ENCODE measurements at regions not wholly inside any gene's neighbourhood (a gene's known extent, or its start where the extent isn't known, plus 50 kb on each side); places are given as distances from the start of the nearest gene placed in this dataset.

DNA sequence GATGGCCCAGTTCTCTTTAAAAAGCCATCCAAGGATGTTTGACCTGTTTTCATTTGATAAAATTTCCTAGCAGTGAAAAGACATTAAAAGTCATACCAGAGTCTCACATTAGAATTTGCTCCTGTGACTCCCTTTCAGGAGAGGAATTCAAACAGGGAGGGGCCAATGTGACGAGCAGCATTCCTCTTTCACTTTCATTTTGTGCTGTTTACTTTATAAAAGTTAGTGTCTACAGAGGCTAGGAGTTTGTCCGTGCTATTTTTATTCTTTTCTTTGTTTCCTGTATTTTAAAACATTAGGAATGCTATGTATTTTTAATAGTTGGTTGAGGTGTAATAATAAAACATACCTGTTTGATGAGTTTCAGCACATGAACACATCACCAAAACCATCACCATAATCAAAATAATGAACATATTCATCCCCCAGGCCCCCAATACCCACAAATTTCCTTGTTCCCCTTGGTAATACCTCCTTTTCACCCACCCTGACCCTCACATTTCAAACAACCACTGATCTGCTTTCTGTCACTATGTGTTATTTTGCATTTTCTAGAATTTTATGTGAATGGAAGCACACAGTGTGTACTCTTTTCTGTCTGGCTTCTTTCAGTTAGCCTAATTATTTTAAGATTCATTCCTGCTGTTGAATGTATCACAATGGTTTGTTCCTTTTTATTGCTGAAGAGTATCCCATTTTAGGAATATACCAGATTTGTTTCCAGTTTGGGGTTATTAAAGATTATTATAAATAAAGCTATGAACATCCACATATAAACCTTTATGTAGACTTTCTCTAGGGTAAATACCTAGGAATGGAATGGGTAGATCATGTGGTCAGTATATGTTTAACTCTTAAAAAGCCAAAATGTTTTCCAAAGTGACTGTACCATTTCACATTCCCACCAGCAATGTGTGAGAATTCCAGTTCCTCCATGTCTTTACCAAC is 129.5 kb downstream of the TENT5C start:
- TF ChIP-seq ETV5 (CRISPR knock-in tag; IDR thresholded peaks at IDR 0.05; ENCODE audit: low read depth) = no peak
- TF ChIP-seq RBM17 (IDR thresholded peaks at IDR 0.05; ENCODE audit: borderline replicate concordance, low read depth, low read length) = no peak
- TF ChIP-seq RAD51 (IDR thresholded peaks at IDR 0.05; ENCODE audit: borderline replicate concordance, low read depth) = no peak; the same call in 1 of the 2 replicates
- no peak for TF ChIP-seq FOS (IDR thresholded peaks at IDR 0.05; ENCODE audit: extremely low read depth, insufficient read length)
- TF ChIP-seq PTBP1 (IDR thresholded peaks at IDR 0.05; ENCODE audit: low read depth, low read length) = no peak
- TF ChIP-seq, protein P1, sequence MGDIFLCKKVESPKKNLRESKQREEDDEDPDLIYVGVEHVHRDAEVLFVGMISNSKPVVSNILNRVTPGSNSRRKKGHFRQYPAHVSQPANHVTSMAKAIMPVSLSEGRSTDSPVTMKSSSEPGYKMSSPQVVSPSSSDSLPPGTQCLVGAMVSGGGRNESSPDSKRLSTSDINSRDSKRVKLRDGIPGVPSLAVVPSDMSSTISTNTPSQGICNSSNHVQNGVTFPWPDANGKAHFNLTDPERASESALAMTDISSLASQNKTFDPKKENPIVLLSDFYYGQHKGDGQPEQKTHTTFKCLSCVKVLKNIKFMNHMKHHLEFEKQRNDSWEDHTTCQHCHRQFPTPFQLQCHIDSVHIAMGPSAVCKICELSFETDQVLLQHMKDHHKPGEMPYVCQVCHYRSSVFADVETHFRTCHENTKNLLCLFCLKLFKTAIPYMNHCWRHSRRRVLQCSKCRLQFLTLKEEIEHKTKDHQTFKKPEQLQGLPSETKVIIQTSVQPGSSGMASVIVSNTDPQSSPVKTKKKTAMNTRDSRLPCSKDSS (IDR thresholded peaks at IDR 0.05; ENCODE audit: low read depth, partially characterized antibody) = no peak
- 0 out of 2 replicates have a peak, but pooled peaks have one; percentile 40 for TF ChIP-seq TAF7 (tag; IDR thresholded peaks at IDR 0.05)
- no peak for TF ChIP-seq CREB1 (IDR thresholded peaks at IDR 0.05)
- no peak for TF ChIP-seq CREB1 (CRISPR knock-in tag; IDR thresholded peaks at IDR 0.05)
- TF ChIP-seq, protein P2, sequence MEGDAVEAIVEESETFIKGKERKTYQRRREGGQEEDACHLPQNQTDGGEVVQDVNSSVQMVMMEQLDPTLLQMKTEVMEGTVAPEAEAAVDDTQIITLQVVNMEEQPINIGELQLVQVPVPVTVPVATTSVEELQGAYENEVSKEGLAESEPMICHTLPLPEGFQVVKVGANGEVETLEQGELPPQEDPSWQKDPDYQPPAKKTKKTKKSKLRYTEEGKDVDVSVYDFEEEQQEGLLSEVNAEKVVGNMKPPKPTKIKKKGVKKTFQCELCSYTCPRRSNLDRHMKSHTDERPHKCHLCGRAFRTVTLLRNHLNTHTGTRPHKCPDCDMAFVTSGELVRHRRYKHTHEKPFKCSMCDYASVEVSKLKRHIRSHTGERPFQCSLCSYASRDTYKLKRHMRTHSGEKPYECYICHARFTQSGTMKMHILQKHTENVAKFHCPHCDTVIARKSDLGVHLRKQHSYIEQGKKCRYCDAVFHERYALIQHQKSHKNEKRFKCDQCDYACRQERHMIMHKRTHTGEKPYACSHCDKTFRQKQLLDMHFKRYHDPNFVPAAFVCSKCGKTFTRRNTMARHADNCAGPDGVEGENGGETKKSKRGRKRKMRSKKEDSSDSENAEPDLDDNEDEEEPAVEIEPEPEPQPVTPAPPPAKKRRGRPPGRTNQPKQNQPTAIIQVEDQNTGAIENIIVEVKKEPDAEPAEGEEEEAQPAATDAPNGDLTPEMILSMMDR (IDR thresholded peaks at IDR 0.05 in 2 of 3, conservative IDR thresholded peaks at IDR 0.05 in 1 of 3; ENCODE audit: insufficient read depth in 2 of 3, low read depth in 1 of 3, low read length in 3 of 3) = no peak
- TF ChIP-seq ZNF316 (IDR thresholded peaks at IDR 0.05) = no peak
- TF ChIP-seq FOXA1 (IDR thresholded peaks at IDR 0.05; ENCODE audit: borderline replicate concordance) = no peak
